SHP77 treated with DMSO at 0.1 percent for 48 hours (cell line): ENCODE measurements at regions not wholly inside any gene's neighbourhood (a gene's known extent, or its start where the extent isn't known, plus 50 kb on each side); places are given as distances from the start of the nearest gene placed in this dataset.
"Not testable (repeated sequence)": the region's sequence is repeated elsewhere in the genome, so short reads cannot be mapped to it uniquely, and the experiment has no call there.

ENCODE experiments used
- DNase-seq: peaks from one replicate; lab custom pipeline; 2025; lab: John Stamatoyannopoulos, UW

- DNase-seq, result no peak
Measured at GRCh38 chr4:54403700-54404453, 174.8 kb downstream of the PDGFRA start.

GRCh38 chr4:54409270-54409817, 180.3 kb downstream of the PDGFRA start:
- DNase-seq, result not testable (repeated sequence)

GRCh38 chr4:54414545-54414944, 185.5 kb downstream of the PDGFRA start:
- no peak for DNase-seq

GRCh38 chr4:54417476-54417875, 188.4 kb downstream of the PDGFRA start:
- no peak for DNase-seq

GRCh38 chr4:54418468-54418867, 189.4 kb downstream of the PDGFRA start:
- no peak for DNase-seq

- DNase-seq, result no peak
Measured at GRCh38 chr4:54423066-54423465, 194.0 kb downstream of the PDGFRA start.

GRCh38 chr4:54427826-54428225, 198.7 kb downstream of the PDGFRA start:
- DNase-seq, result no peak

GRCh38 chr4:54428940-54429339, 199.8 kb downstream of the PDGFRA start:
- no peak for DNase-seq

GRCh38 chr4:54433686-54434085, 204.6 kb downstream of the PDGFRA start:
- DNase-seq, result no peak

- peak; percentile 22 for DNase-seq
Measured at GRCh38 chr4:54439831-54440243, 210.7 kb downstream of the PDGFRA start.

GRCh38 chr4:54440394-54441136, 211.5 kb downstream of the PDGFRA start:
- DNase-seq, result peak; percentile 41

GRCh38 chr4:54445866-54446265, 211.9 kb upstream of the KIT start:
- DNase-seq, result no peak

- no peak for DNase-seq
Measured at GRCh38 chr4:54446581-54446980, 211.2 kb upstream of the KIT start.

GRCh38 chr4:54447304-54447703, 210.5 kb upstream of the KIT start:
- DNase-seq, result no peak

- DNase-seq, result no peak
Measured at GRCh38 chr4:54449999-54450398, 207.8 kb upstream of the KIT start.

GRCh38 chr4:54466960-54467359, 190.8 kb upstream of the KIT start:
- DNase-seq, result not testable (repeated sequence)

GRCh38 chr4:54473077-54473545, 184.6 kb upstream of the KIT start:
- DNase-seq, result no peak

GRCh38 chr4:54473798-54474197, 184.0 kb upstream of the KIT start:
- no peak for DNase-seq

- no peak for DNase-seq
Measured at GRCh38 chr4:54475546-54475945, 182.2 kb upstream of the KIT start.

GRCh38 chr4:54482529-54483200, 175.1 kb upstream of the KIT start:
- DNase-seq, result no peak

GRCh38 chr4:54484383-54484782, 173.4 kb upstream of the KIT start:
- DNase-seq, result no peak

- no peak for DNase-seq
Measured at GRCh38 chr4:54487491-54487890, 170.3 kb upstream of the KIT start.
